DLD1 (cell line): ENCODE measurements at regions not wholly inside any gene's neighbourhood (a gene's known extent, or its start where the extent isn't known, plus 50 kb on each side); places are given as distances from the start of the nearest gene placed in this dataset.

Experiments
- in situ Hi-C: cut with HindIII; loops from 2 replicates; pipeline ENCODE4 v1.10.0; 2017; ENCODE audit warnings: low sequenced_read_pairs

DNA sequence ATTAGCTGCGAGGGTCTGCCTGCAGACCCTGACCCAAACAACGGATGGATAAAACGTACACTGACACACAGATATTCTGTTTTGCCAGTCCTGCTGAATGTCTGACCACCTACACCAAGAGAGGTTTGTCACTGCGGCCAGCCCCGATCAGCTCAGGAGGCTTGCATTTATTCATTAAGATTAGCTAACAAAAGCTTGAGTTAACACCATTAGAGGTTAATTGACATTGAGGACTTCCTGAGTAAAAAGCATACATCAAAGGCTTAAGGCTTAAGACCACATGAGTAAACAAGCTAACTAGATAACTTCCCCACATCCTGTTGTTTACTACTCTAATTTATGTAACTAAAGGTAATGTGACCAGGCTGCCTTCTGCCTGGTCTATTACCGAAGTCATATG is 198.1 kb upstream of the TRPC7 start:
- in situ Hi-C loops: no loop called here

DNA sequence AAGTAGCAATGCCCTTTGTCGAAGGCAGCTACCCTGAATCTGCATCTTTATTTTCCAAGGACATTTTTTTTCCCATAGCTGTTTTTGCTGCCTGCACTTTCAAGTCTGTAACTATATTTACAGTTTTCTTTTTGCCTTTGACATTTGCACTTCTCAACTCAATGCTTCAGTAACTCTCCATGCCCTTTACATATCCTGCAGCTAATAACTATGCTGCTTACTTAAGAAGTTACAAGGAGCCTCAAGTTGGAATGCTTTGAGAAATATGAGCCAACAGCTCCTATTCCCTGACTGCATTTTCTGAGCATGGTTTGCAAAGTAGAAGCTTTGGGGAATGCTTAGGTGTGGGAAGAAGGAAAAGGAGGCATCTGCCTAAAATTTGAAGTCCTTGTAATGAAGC is 194.8 kb upstream of the TRPC7 start:
- in situ Hi-C loops: no loop called here

DNA sequence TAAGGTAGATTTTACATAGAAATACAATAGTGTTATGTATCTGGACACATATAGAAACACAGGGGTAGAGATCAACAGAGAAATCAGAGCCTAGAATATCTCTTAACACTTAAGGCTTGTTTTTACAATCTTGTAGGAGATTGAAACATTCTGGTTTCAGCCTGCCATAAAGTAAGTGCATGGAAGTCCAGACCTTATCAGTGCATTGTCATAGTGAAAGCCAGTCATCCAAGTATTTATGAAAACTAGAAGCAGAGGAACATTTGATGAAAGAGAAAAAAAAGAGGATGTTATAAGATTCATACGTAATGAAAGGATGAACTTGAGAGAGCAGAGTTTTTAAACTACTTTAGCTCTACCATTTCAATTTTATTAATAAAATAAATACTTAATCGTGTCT is 194.3 kb upstream of the TRPC7 start:
- in situ Hi-C loops: no loop called here

DNA sequence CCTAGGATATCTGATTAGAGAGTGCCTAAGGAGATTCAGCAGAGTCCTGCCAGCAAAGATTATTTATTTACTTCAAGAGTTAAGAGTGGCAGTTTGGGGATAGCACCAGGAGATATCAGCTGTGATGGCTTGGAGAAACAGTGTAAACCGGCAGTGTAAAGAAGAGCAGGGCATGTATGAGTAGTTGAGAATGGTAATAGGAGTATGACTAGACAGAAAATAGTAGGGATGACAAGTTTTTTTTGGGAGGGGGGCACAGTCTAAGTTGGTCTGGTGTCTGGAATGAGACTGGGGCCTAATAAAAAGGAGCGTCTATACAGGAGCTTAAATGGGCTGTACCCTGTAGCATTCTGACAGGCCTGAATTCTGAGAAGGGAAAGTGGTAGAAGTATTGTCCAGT is 181.8 kb upstream of the TRPC7 start:
- in situ Hi-C loops: loop anchor here (25.0 kb wide), 1 partner anchor 160 kb away; no protein-coding TSS in a partner anchor

DNA sequence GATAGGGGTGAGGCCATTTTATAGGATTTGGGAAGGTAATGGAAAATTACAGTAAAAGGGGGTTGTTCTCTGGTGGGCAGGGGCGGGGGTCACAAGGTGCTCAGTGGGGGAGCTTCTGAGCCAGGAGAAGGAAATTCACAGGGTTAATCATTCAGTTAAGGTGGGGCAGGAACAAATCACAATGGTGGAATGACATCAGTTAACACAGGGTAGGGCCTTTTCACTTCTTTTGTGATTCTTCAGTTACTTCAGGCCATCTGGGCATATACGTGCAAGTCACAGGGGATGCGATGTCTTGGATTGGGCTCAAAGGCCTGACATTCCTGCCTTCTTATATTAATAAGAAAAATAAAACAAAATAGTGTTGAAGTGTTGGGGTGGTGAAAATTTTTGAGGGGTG is 181.1 kb upstream of the TRPC7 start:
- in situ Hi-C loops: loop anchor here (25.0 kb wide), 1 partner anchor 159 kb away; no protein-coding TSS in a partner anchor

DNA sequence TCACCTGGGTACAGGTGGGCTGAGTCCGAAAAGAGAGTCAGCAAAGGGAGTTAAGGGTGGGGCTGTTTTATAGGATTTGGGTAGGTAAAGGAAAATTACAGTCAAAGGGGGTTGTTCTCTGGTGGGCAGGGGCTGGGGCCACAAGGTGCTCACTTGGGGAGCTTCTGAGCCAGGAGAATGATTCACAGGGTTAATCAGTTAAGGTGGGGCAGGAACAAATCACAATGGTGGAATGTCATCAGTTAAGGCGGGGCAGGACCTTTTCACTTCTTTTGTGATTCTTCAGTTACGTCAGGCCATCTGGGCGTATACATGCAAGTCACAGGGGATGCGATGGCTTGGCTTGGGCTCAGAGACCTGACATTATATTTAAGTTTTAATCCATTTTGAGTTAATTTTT is 179.7 kb upstream of the TRPC7 start:
- in situ Hi-C loops: loop anchor here (25.0 kb wide), 1 partner anchor 158 kb away; no protein-coding TSS in a partner anchor

DNA sequence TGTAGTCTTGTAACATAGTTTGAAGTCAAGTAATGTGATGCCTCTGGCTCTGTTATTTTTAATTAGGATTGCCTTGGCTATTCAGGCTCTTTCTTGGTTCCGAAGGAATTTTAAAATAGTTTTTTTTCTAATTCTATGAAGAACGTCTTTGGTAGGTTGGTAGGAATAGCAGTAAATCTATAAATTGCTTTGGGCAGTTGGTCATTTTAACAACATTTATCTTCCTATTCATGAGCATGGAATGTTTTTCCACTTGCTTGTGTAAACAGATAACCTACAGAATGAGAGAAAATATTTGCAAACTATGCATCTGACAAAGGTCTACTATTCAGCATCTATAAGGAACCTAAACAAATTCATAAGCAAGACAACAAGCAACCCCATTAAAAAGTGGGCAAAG is 173.2 kb upstream of the TRPC7 start:
- in situ Hi-C loops: loop anchor here (25.0 kb wide), 1 partner anchor 151 kb away; no protein-coding TSS in a partner anchor

DNA sequence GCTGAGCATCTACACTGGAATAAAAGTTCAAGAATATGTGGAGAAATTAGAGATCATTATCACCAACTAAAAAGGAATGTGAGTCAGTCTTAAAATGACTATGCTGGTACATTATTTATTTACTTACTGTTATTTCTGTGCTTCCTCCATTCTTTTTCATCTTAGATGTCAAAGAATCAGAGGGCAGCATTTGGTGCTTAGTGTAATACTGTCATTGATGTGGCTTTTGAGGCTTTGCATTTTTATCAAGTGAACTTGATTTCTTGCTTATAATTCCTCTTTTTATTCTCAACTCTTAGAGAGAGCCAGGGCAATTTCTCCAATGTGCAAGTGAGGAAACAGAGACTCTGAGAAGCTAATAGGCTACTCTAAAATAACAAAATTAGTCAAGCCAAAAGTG is 163.7 kb upstream of the TRPC7 start:
- in situ Hi-C loops: loop anchor here (25.0 kb wide), 1 partner anchor 142 kb away; no protein-coding TSS in a partner anchor

DNA sequence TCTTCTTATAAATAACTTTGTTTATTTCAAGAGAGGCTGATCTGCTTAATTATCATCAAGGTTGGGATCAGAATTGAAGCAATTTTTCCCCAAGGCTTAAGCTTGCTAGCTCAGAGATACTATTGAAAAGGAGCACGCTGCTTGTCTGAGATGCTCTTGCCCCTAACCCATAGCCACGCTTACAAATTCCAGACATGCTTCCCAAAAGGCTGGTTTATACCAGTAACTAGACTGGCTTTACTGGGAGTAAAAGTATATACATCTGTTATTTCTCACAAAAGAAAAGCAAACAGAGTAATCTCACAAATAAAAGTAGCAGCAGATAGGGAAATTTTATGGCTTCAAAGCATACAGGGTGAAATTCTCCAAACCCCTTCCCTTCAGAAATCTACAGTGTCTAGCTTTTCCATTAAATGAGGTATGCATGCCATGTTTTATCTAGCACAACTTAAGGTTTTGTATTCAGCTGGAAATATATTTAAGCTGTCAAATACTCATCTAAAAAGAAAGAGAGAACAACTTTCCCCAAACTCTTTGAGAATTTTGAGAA is 163.2 kb upstream of the TRPC7 start:
- in situ Hi-C loops: loop anchor here (25.0 kb wide), 1 partner anchor 141 kb away; no protein-coding TSS in a partner anchor

DNA sequence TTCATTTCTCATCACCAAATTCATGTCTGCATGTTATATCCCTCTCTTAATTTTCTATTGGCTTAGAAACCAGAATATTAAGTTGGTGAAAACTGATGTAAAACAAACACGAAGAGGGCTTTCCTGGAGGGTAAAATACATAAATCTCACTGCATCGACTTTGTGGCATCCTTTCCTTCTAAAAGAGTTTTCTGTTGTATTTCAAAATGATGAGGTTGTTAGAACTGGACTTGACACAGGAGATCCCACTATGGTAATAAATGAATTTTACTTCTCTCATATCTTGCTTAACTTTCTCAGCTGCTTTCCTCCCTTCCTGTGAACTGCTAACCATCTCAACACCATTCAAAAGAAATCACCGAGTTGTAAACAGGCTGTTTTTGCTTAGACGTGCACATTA is 162.0 kb upstream of the TRPC7 start:
- in situ Hi-C loops: loop anchor here (25.0 kb wide), 1 partner anchor 140 kb away; no protein-coding TSS in a partner anchor

DNA sequence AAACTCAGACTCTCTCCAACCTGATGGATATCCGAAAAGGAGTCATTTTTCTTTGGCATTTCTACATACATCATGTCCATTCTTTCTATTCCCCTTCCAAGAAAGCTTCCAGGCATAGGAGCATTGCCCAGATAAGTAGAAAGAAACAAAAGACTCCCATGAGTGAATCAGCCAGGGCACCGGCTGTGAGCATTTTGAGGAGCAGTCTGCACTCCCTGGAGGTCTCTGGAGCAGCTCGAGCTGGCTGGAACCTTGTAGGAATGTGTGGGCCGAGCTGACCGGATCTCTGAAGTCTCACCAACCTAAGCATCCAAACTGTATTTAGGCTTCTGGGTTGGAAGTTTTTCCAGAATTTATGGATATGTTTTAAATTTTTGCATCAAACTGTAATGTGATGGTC is 161.4 kb upstream of the TRPC7 start:
- in situ Hi-C loops: loop anchor here (25.0 kb wide), 1 partner anchor 139 kb away; no protein-coding TSS in a partner anchor

DNA sequence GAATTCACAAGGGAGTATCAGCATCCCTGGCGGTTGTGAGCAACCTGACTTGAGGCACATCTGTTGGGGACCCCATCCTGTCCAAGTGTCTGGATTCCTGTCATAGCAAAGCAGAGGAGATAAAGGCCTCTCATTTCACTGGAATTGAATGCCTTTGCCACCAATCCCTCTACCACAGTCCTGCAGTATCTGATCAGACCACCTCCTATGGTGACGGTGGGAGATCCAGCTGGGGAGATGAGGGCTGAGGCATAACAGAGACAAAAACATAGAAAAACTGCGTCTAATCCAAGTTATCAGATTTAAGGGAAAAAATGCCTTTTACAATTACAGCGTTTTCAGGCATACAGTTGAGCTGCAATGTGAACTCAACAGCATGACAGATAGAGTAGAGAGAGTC is 160.7 kb upstream of the TRPC7 start:
- in situ Hi-C loops: loop anchor here (25.0 kb wide), 1 partner anchor 139 kb away; no protein-coding TSS in a partner anchor

DNA sequence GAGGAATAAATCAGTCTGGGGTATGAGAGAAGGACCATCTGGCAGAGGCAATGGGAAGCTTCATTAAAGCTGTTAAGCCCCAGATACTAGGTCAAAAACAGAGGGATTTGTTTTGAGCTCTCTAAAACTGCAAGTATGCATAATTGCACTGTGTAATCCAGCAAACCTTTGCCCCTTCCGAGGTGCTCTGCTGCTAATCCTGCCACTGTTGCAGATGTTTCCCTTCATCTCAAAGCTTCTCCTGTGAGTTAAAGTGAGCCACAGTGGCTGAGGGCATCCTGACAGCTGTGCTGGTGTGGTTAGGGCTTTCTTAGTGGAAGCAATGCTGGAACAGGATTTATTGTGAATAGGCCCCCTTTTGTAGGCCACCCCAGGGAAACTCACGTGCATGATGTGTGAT is 160.3 kb upstream of the TRPC7 start:
- in situ Hi-C loops: loop anchor here (25.0 kb wide), 1 partner anchor 138 kb away; no protein-coding TSS in a partner anchor

DNA sequence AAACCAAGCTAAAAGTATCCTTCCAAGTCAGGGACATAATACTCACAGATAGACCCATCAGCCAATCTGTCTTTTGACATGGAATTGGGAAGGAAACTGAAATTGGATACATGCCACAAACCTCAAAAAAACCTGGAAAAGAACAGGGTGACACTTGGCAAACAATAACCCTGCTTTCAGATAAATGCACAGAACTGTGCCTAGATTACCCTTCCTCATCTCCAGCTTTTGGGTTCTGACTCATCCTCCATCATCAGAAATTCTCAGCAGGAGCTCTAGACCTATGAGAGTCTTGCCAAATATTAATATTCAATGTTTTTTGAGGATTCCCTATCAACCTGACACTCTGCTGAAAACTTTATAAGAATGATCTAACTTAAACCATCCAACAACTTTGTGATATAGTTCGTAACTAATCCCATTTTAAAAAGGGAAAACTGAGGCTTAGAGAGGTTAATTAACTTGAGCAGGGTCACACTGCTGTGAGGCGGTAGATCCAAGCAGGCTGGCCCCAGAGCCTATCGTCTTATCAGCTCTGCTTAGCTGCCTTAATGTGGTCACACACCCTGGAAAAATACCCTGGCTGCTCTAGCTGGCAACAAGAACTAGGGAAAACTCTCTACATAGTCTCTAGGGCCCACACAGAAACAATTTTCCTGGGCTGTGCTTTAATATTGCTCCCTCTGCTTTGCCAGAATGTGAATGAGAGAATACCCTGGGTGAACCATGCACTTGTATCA is 157.0 kb upstream of the TRPC7 start:
- in situ Hi-C loops: no loop called here

DNA sequence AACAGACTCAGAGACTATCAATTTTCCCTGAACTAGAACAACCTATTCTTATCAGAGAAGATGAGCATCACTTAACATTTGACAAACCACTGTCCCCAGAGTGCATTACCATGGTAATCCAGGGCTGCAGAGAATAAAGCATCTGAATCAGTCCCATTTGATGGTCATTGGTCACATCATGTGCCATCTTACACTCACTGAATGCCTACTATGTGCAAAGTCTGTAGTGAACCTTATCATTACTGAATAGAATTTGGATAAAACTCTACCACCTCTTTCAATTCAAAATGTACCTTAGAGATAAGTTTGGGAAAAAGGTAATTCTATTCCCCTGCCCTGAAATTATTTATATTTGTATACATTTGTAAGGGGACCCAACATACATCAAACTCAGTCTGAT is 156.4 kb upstream of the TRPC7 start:
- in situ Hi-C loops: no loop called here

DNA sequence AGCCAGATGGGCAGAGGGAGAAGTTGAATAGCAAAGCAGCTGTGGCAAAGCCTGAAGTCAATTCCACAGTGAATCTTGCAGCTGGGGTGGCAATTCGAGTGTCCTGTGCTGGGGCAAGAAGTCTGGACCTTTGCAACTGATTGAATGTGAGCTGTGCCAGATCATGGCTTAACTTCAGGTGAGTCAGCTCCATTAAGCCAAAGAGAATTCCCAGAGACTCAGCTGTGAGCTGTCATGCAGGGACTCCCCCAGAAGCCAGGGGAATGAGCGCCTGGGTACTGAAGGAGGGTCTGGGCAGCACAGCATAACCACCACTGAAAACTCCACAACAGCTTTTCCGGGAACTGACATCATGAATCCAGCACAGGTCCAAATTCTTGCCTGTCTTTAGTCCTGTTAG is 153.5 kb upstream of the TRPC7 start:
- in situ Hi-C loops: no loop called here

DNA sequence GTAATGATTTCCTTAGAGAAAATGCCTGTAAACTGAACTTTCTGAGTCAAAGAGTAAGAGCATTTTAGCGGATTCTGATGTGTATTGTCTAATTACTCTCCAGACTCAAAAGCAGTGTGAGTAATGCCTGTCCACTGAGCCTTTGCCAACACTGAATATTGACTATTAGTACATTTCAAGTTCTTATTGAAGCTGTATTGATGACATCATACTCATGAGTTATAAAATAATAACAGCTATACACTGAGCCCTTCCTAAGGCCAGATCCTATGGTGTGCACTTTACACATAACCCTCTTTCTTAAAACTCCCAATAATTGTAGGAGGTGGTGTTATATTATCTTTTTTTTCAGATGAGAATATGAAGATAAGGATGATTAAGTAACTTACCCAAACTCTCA is 152.8 kb upstream of the TRPC7 start:
- in situ Hi-C loops: no loop called here

DNA sequence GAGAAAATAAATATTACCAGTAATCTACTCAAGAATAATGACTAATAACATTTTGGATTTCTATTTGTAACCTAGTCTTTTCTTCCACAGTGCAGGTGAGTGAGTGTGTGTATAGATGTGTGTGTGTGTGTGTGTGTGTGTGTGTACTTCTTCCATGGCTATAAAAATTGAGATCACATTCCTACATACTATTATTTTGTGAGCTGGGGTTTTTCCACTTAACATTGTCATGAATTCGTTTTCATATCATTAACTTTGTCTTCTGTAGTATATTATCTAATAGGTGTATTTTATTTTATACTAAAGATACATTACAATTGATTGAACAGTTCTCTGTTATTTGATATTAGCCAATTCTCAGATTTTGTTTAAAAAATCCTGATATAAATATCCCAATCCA is 152.4 kb upstream of the TRPC7 start:
- in situ Hi-C loops: no loop called here

DNA sequence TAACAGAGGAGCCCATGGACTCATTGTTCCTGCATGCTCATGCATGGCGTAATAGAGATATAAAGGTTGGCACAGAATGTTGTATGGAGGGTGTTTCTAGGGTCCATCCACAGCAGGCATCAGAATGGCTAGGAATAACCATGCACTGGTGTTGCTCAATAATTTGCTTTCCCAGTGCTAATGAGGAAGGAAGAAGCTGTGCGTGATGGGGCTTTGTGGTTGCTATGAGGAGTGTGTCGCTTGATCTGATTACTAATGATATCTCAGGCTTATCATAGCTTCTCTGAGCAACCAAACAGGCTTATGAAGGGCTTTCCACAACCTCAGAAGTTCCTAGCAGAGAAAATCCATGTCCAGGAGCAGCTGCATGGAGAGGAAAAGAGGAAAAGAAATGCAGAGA is 151.3 kb upstream of the TRPC7 start:
- in situ Hi-C loops: no loop called here

DNA sequence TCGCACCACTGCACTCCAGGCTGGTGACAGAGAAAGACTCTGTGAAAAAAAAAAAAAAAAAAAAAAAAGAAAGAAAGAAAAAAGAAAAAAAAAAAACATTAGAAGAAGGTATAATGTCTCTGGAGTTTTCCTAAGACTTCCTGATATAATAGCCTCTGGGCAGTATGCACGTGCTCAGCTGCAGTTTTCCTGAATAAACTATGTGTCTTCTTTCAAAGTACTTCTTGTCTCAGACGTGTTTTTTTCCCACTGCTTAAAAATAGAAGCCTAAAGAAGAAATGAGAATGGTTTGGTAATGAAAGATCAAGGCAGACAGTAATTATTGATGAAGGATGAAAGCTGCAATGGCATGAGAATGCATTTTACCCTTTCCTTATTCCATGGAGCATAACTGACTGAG is 148.1 kb upstream of the TRPC7 start:
- in situ Hi-C loops: no loop called here

DNA sequence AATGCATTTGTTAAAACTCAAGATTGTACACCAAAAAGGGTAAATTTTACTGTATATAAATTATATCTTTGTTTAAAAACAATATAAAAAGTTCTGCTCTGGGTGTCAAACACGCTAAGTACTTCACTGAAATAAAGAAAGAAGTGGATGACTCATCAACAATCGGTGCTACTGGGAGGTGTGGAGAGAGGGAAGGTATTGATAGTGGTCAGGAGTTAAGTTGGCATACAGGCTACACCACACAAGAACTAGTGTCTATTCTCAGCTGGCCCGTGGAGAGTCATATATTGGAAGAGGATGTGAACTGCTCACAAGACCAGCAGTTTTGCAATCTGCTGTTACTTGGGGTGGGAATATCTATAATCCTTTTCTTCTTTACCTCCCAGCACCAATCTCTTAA is 145.7 kb upstream of the TRPC7 start:
- in situ Hi-C loops: no loop called here

DNA sequence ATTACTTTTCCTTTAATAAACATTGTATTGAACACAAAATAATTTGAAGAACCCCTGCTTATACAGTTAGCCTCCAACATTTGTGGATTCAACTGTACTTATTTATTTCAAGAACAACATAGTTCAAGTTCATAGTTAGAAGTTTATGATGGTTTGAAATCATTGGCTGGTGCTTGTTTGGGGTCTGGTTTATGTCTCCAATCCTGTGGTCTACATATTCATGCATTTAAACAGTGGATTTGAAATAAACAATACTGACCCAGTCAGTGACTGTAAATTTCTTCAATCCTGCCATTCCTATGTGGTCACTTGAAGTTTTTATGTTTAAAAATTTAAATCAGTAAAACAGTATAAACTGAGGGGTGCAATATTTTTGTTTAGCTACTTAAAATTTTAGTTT is 145.1 kb upstream of the TRPC7 start:
- in situ Hi-C loops: no loop called here
